GM23338 (cell line): ENCODE measurements at regions not wholly inside any gene's neighbourhood (a gene's known extent, or its start where the extent isn't known, plus 50 kb on each side); places are given as distances from the start of the nearest gene placed in this dataset.
A peak's percentile ranks its signal among the peaks of the same experiment; 100 is the strongest.

Experiments used
- ATAC-seq: fragments of 200-7000 bp; cut with Tn5 transposase; 3 replicates; pipeline ENCODE4 v1.9.1; 2020
- DNase-seq: peaks from one replicate; pipeline ENCODE4 v3.0.0-alpha.2; 2015; ENCODE audit warnings: low spot score
- H2AFZ ChIP-seq: fragments of 200-600 bp; sonication (generic); 2 replicates; pipeline ENCODE4 v1.8.0; 2016; ENCODE audit warnings: antibody characterized with exemption, mild to moderate bottlenecking, moderate library complexity
- H3F3A ChIP-seq: fragments of 200-600 bp; sonication (generic); replicated peaks from 2 replicates; pipeline ENCODE4 v1.8.0; 2017; ENCODE audit warnings: antibody characterized with exemption, mixed run types, low read depth
- H3K27ac ChIP-seq: fragments of 200-600 bp; sonication (generic); 2 replicates; pipeline ENCODE4 v1.6.1; 2016; ENCODE audit warnings: low read depth
- H3K27me3 ChIP-seq: fragments of 200-600 bp; sonication (generic); 2 replicates; pipeline ENCODE4 v1.8.0; 2016; ENCODE audit warnings: mild to moderate bottlenecking, mixed run types, moderate library complexity; ENCODE audit not compliant: insufficient read depth
- H3K36me3 ChIP-seq: fragments of 200-600 bp; sonication (generic); 2 replicates; pipeline ENCODE4 v1.8.0; 2016; ENCODE audit warnings: mild to moderate bottlenecking; ENCODE audit not compliant: insufficient read depth
- H3K4me1 ChIP-seq: fragments of 200-600 bp; sonication (generic); 2 replicates; pipeline ENCODE4 v1.8.0; 2016; ENCODE audit warnings: mild to moderate bottlenecking, moderate library complexity; ENCODE audit not compliant: insufficient read depth
- H3K4me2 ChIP-seq: fragments of 200-600 bp; sonication (generic); 2 replicates; pipeline ENCODE4 v1.7.1; 2017; ENCODE audit warnings: mixed run types
- H3K4me3 ChIP-seq: fragments of 200-600 bp; sonication (generic); 2 replicates; pipeline ENCODE4 v1.6.1; 2016; ENCODE audit warnings: mixed run types
- H3K79me2 ChIP-seq: fragments of 200-600 bp; sonication (generic); replicated peaks from 2 replicates; pipeline ENCODE4 v1.8.0; 2017; ENCODE audit warnings: mild to moderate bottlenecking; ENCODE audit not compliant: insufficient read depth
- H3K9me2 ChIP-seq: fragments of 200-600 bp; sonication (generic); 2 replicates; pipeline ENCODE4 v1.8.0; 2017; ENCODE audit not compliant: insufficient read depth
- H4K20me1 ChIP-seq: fragments of 200-600 bp; sonication (generic); replicated peaks from 2 replicates; pipeline ENCODE4 v1.8.0; 2017; ENCODE audit warnings: mild to moderate bottlenecking; ENCODE audit not compliant: insufficient read depth
- H3K27ac Mint-ChIP-seq: 2 replicates; pipeline ENCODE4 v1.8.0; 2020; ENCODE audit warnings: inconsistent platforms, mild to moderate bottlenecking, moderate library complexity, mixed read lengths
- H3K27me3 Mint-ChIP-seq: 3 replicates; pipeline ENCODE4 v1.8.0; 2022; ENCODE audit warnings: low read depth, mild to moderate bottlenecking, moderate library complexity, mixed read lengths, inconsistent platforms; ENCODE audit not compliant: insufficient read depth, poor library complexity
- H3K36me3 Mint-ChIP-seq: 3 replicates; pipeline ENCODE4 v1.8.0; 2021; ENCODE audit warnings: low read depth, mild to moderate bottlenecking, inconsistent platforms, moderate library complexity, mixed read lengths
- H3K4me1 Mint-ChIP-seq: 3 replicates; pipeline ENCODE4 v1.8.0; 2020; ENCODE audit warnings: mild to moderate bottlenecking, inconsistent platforms, mixed read lengths
- H3K4me3 Mint-ChIP-seq: 3 replicates; pipeline ENCODE4 v1.8.0; 2021; ENCODE audit warnings: moderate library complexity, mild to moderate bottlenecking, inconsistent platforms, mixed read lengths
- H3K9me3 Mint-ChIP-seq: 3 replicates; pipeline ENCODE4 v1.8.0; 2020; ENCODE audit warnings: moderate library complexity, mild to moderate bottlenecking, inconsistent platforms, mixed read lengths
- CTCF ChIP-seq, 2 experiments: fragments of 200-600 bp in 1 of 2; sonication (generic) in 1 of 2; conservative IDR thresholded peaks; 2 replicates each; pipeline versions ENCODE4 v1.5.1 to v1.6.1; 2016 to 2017; ENCODE audit warnings: antibody characterized with exemption in 2 of 2, low read depth in 2 of 2, mild to moderate bottlenecking in 2 of 2, moderate library complexity in 1 of 2
- NANOG ChIP-seq: IDR thresholded peaks from 2 replicates; pipeline ENCODE4 v1.6.1; 2016; ENCODE audit warnings: antibody characterized with exemption, borderline replicate concordance
- ZNF462 ChIP-seq: fragments of 250-450 bp; sonication (Bioruptor Pico); IDR thresholded peaks from 2 replicates; pipeline ENCODE4 v1.5.0; 2020; ENCODE audit warnings: mild to moderate bottlenecking, moderate library complexity

GRCh38 chrX:8358302-8358701 is 106.3 kb upstream of the VCX3B start:
- Mint-ChIP-seq H3K4me3 (no peak overlapping the region), H3K36me3 (no peaks in the 10 kb centered on the region), H3K27me3 (no peaks in the 10 kb centered on the region), H3K9me3 (no peaks in the 10 kb centered on the region), H3K27ac (no peak overlapping the region), H3K4me1 (peaks cover 9% of the 10 kb centered on the region)
- no peak for ATAC-seq
- H4K20me1 ChIP-seq: no peaks in the 10 kb centered on the region
- no peak for DNase-seq
- no peaks in the 10 kb centered on the region for H3F3A ChIP-seq
- H3K4me2 ChIP-seq: no peak overlapping the region
- H3K79me2 ChIP-seq: no peaks in the 10 kb centered on the region
- no peak for TF ChIP-seq NANOG
- no peaks in the 10 kb centered on the region for H3K27me3 ChIP-seq
- H3K4me1 ChIP-seq: peaks cover 8% of the 10 kb centered on the region
- H3K9me2 ChIP-seq: no peaks in the 10 kb centered on the region
- H2AFZ ChIP-seq: no peak overlapping the region
- H3K36me3 ChIP-seq: no peaks in the 10 kb centered on the region
- H3K27ac ChIP-seq: no peak overlapping the region
- H3K4me3 ChIP-seq: no peak overlapping the region

- DNase-seq (peak; percentile 81), ATAC-seq (peak; percentile 77)
- Histone ChIP-seq H3K79me2 (no peaks in the 10 kb centered on the region), H3K4me2 (no peak overlapping the region), H3K36me3 (no peaks in the 10 kb centered on the region), H3F3A (no peaks in the 10 kb centered on the region), H2AFZ (no peak overlapping the region), H3K4me1 (no peaks in the 10 kb centered on the region), H4K20me1 (no peaks in the 10 kb centered on the region), H3K9me2 (no peaks in the 10 kb centered on the region), H3K27me3 (no peaks in the 10 kb centered on the region), H3K27ac (no peak overlapping the region), H3K4me3 (no peak overlapping the region)
- Mint-ChIP-seq H3K36me3 (no peaks in the 10 kb centered on the region), H3K27me3 (no peaks in the 10 kb centered on the region), H3K4me1 (no peaks in the 10 kb centered on the region), H3K27ac (no peak overlapping the region), H3K9me3 (no peaks in the 10 kb centered on the region), H3K4me3 (no peak overlapping the region)
- TF ChIP-seq CTCF (conservative IDR thresholded peaks at IDR 0.05; ENCODE audit: low read depth in 2 of 2) (peak; percentile 67 to 92), ZNF462 (CRISPR knock-in tag) (no peak)
These were observed 100.1 kb upstream of the VCX3B start for GRCh38 chrX:8364369-8365141.
